Psoas muscle (tissue), 7 donors: ENCODE measurements at regions not wholly inside any gene's neighbourhood (a gene's known extent, or its start where the extent isn't known, plus 50 kb on each side); places are given as distances from the start of the nearest gene placed in this dataset.

Experiments
- ATAC-seq, 4 donors: fragments of 200-7000 bp; cut with Tn5 transposase; one replicate each; pipeline ENCODE4 v1.9.1; 2020; ENCODE audit warnings: moderate library complexity in 3 of 4, mild to moderate bottlenecking in 2 of 4
- DNase-seq, 2 donors: peaks; one replicate each; pipeline ENCODE4 v3.0.0-alpha.2; 2020
- H3K27ac ChIP-seq: fragments of 200-600 bp; one replicate; pipeline ENCODE4 v1.8.0; 2022
- H3K27me3 ChIP-seq, 3 donors: fragments of 200-600 bp in 1 of 3; one replicate each; pipeline versions ENCODE4 v1.6.1 to v1.8.0; 2013 to 2022; ENCODE audit warnings: low read length in 2 of 3, mild to moderate bottlenecking in 2 of 3, moderate library complexity in 1 of 3; ENCODE audit not compliant: insufficient read depth in 3 of 3
- H3K36me3 ChIP-seq, 2 donors: fragments of 200-600 bp in 1 of 2; one replicate each; pipeline versions ENCODE4 v1.6.1 to v1.8.0; 2013 to 2022; ENCODE audit warnings: low read depth in 1 of 2, mild to moderate bottlenecking in 1 of 2, moderate library complexity in 1 of 2; ENCODE audit not compliant: insufficient read depth in 1 of 2
- H3K4me1 ChIP-seq: fragments of 200-600 bp; one replicate; pipeline ENCODE4 v1.8.0; 2022
- H3K4me3 ChIP-seq: fragments of 200-600 bp; one replicate; pipeline ENCODE4 v1.8.0; 2022; ENCODE audit warnings: mild to moderate bottlenecking
- H3K9me3 ChIP-seq: fragments of 200-600 bp; one replicate; pipeline ENCODE4 v1.8.0; 2022
- WGBS, 3 donors: extraction: QIAGEN DNeasy Blood & Tissue Kit; methylation state at CpG; one replicate each; pipeline versions ENCODE4 v1.1.6 to v1.1.7; 2013; 5-methylcytosine and 5-hydroxymethylcytosine counted together
- intact Hi-C, 2 donors: fragments of 100-400 bp; cut with DNase I; formaldehyde crosslinking; loops; one replicate each; pipeline versions ENCODE4 v1.11.0 to v1.14.2; 2022
- TF ChIP-seq, protein P1 (sequence below): fragments of 200-600 bp; IDR thresholded peaks from one replicate; pipeline ENCODE4 v1.8.0; 2022; ENCODE audit warnings: antibody characterized with exemption
- donor health status: healthy with polysubstance abuse.
- donor health status: DM: no; HTN: no; CAD: no; lungs with moderate emphysema.
- donor health status: Bipolar disorder and iron deficiency.
- donor health status: healthy.
- donor health status: DM: yes; HTN: yes; CAD: no.
- donor health status: DM: no; HTN: no; CAD: no.
- donor health status: DM: yes; HTN: yes; CAD: no.

DNA sequence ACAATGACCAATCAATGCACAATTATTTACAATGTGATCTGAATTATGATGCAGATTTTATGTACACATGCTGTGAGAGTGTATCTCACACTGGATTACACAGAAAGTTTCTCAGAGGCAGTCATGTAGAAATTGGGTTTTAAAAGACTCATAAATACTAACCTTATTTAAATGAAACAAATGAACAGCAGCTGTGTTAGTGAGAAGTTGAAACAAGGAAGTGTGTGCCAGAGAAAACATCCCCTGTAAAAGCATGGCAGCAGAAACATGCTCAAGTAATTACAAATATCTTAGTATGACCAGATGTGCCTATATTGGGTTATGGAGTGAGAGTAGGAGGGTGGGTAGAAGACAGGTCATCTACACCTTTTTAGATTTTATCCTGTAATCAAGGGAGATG is 723.7 kb downstream of the C12orf50 start:
- TF ChIP-seq, protein P1, sequence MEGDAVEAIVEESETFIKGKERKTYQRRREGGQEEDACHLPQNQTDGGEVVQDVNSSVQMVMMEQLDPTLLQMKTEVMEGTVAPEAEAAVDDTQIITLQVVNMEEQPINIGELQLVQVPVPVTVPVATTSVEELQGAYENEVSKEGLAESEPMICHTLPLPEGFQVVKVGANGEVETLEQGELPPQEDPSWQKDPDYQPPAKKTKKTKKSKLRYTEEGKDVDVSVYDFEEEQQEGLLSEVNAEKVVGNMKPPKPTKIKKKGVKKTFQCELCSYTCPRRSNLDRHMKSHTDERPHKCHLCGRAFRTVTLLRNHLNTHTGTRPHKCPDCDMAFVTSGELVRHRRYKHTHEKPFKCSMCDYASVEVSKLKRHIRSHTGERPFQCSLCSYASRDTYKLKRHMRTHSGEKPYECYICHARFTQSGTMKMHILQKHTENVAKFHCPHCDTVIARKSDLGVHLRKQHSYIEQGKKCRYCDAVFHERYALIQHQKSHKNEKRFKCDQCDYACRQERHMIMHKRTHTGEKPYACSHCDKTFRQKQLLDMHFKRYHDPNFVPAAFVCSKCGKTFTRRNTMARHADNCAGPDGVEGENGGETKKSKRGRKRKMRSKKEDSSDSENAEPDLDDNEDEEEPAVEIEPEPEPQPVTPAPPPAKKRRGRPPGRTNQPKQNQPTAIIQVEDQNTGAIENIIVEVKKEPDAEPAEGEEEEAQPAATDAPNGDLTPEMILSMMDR, result no peak
- intact Hi-C loops, result no loop called here

DNA sequence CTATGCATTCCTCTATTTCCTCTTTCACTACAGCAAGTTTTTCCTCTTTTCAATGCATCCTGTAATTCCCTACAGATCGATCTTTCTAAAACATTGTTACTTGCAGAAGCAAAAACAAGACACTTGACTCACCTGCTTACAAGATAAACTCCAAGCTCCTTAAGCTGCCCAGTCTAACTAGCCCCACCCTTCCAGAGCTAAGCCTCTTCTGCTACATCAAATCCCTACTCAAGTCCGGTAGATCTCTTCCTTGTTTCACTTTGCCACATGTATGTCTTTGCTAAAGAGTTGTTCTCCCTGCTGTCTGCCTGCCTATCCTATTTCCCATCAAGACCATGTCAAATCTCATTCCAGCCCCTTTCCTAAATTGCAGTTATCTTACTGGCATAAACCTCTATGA is 724.8 kb downstream of the C12orf50 start:
- intact Hi-C loops, result no loop called here
- DNase-seq, result no peak
- H3K27me3 ChIP-seq, result no peaks in the 10 kb centered on the region
- H3K9me3 ChIP-seq, result no peaks in the 10 kb centered on the region
- no peak for ATAC-seq
- TF ChIP-seq, protein P1, result no peak
- H3K36me3 ChIP-seq, result no peaks in the 10 kb centered on the region
- no peaks in the 10 kb centered on the region for H3K4me1 ChIP-seq
- H3K4me3 ChIP-seq, result no peak overlapping the region
- WGBS, 3 donors, result 69 to 83% (median 82%) methylated on average over 2 of the region's 2 CpGs
- H3K27ac ChIP-seq, result no peak overlapping the region

More for the DNA sequence above, 723.7 kb downstream of the C12orf50 start:
- Histone ChIP-seq H3K27ac (no peak overlapping the region), H3K27me3 (no peaks in the 10 kb centered on the region), H3K36me3 (no peaks in the 10 kb centered on the region), H3K9me3 (no peaks in the 10 kb centered on the region), H3K4me1 (no peaks in the 10 kb centered on the region), H3K4me3 (no peak overlapping the region)
- ATAC-seq, result no peak
- no peak for DNase-seq

DNA sequence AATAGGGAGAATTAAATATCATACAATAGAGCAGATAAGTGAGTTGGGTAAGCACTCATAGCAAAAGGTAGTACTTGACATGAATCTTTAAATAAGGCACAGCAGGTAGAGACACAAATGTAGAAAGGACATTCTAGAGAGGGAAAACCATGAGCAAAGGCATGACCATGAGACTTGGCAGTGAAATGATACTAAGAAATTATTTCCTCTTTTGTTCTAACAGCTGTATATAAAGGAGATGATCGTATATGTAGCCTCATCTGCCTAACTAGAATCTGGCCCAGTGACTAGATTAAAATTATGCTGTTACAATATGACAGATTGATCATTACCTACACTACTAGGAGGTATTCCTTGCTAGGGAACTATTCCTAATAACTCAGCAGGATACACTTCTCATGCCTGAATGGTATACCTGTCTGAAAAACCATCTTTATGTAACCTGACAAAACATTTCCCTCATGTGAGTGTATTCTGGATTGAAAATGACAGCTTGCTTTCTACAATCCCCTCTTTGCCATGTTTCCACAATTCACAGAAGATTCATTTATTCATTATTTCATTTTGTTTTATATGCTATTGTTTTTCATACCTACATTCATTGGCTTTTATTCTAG is 725.7 kb downstream of the C12orf50 start:
- Histone ChIP-seq H3K27me3 (no peaks in the 10 kb centered on the region), H3K9me3 (no peaks in the 10 kb centered on the region), H3K4me3 (no peak overlapping the region), H3K36me3 (no peaks in the 10 kb centered on the region), H3K27ac (no peak overlapping the region), H3K4me1 (no peaks in the 10 kb centered on the region)
- DNase-seq, result no peak
- TF ChIP-seq, protein P1, result no peak
- ATAC-seq, result no peak
- intact Hi-C loops, result no loop called here
- WGBS, 3 donors, result 55 to 67% (median 63%) methylated on average over 1 of the region's 1 CpG

DNA sequence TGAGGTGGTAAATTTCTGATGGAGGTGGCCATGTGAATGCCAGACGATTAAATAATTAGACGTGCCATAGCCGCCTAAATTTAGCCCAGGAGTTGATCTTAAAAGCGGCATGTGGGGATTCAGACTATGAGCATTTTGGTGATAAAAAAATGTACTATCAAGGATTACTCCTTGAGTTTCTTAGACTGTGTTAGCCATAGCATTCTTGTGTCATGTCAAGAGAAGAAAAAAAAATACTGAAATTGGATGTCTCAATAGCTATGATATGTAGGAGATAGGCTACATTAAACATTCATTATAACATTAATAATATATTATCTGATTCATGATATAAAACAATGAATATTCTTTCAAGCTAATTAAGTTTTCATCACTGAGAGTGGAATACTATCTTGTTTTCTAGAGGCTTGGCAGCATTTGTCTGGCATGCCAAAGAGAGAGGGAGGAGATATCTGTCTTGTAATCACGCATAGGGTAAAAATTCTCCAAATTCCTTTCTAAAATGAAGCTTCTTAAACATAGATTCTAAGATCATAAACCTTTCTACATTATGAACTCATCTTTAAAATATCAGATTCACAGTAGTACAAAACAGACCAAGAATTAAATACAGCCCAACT is 727.0 kb downstream of the C12orf50 start:
- Histone ChIP-seq H3K27ac (no peak overlapping the region), H3K4me3 (no peak overlapping the region), H3K4me1 (no peaks in the 10 kb centered on the region), H3K9me3 (no peaks in the 10 kb centered on the region), H3K36me3 (no peaks in the 10 kb centered on the region), H3K27me3 (no peaks in the 10 kb centered on the region)
- ATAC-seq, result no peak
- intact Hi-C loops, result no loop called here
- WGBS, 3 donors, result 83 to 89% (median 87%) methylated on average over 5 of the region's 5 CpGs
- TF ChIP-seq, protein P1, result no peak
- DNase-seq, result no peak

DNA sequence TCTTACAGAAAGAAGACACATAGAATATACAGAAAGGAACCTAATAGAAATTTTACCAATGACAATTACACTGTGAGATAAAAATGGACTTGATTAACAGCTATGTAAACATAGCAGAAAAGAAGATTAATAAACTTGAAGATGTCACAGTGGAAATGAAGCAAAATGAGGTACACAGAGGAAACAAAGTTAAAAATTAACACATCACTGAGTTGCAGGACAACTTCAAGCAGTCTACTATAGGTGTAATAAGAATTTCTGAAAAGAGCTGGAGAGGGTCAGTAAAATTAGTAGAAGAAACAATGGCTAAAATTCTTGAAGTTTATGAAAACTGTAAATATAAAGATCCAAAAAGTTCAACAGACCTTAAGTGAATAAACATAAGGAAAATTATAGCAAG is 738.7 kb downstream of the C12orf50 start:
- TF ChIP-seq, protein P1, result no peak
- Histone ChIP-seq H3K9me3 (peaks cover 10% of the 10 kb centered on the region), H3K27me3 (no peaks in the 10 kb centered on the region), H3K36me3 (no peaks in the 10 kb centered on the region), H3K4me3 (no peak overlapping the region), H3K4me1 (no peaks in the 10 kb centered on the region), H3K27ac (no peak overlapping the region)
- intact Hi-C loops, result no loop called here
- ATAC-seq, result no peak
- no peak for DNase-seq
